Skin of body (tissue), 1 donor: ENCODE measurements at regions not wholly inside any gene's neighbourhood (a gene's known extent, or its start where the extent isn't known, plus 50 kb on each side); places are given as distances from the start of the nearest gene placed in this dataset.
"Not testable (repeated sequence)": the region's sequence is repeated elsewhere in the genome, so short reads cannot be mapped to it uniquely, and the experiment has no call there.

Experiments
- DNase-seq: peaks from one replicate; lab custom pipeline; 2025; lab: John Stamatoyannopoulos, UW

- DNase-seq = not testable (repeated sequence)
Measured at GRCh38 chr9:103611950-103612349, 482.2 kb upstream of the SMC2 start.

GRCh38 chr9:103615994-103616393 is 478.1 kb upstream of the SMC2 start:
- peak; percentile 5 for DNase-seq

GRCh38 chr9:103617046-103617445 is 477.1 kb upstream of the SMC2 start:
- DNase-seq = no peak

- no peak for DNase-seq
Measured at GRCh38 chr9:103625161-103625804, 468.8 kb upstream of the SMC2 start.

GRCh38 chr9:103627731-103628130 is 466.4 kb upstream of the SMC2 start:
- no peak for DNase-seq

- DNase-seq = no peak
Measured at GRCh38 chr9:103649086-103649485, 445.0 kb upstream of the SMC2 start.

- DNase-seq = no peak
Measured at GRCh38 chr9:103658156-103658555, 436.0 kb upstream of the SMC2 start.

GRCh38 chr9:103660830-103661229 is 433.3 kb upstream of the SMC2 start:
- DNase-seq = no peak

- no peak for DNase-seq
Measured at GRCh38 chr9:103661663-103662062, 432.4 kb upstream of the SMC2 start.

- DNase-seq = no peak
Measured at GRCh38 chr9:103669296-103669695, 424.8 kb upstream of the SMC2 start.

- no peak for DNase-seq
Measured at GRCh38 chr9:103674271-103674670, 419.8 kb upstream of the SMC2 start.

GRCh38 chr9:103680581-103680980 is 413.5 kb upstream of the SMC2 start:
- no peak for DNase-seq

GRCh38 chr9:103681435-103681834 is 412.7 kb upstream of the SMC2 start:
- DNase-seq = no peak

- DNase-seq = no peak
Measured at GRCh38 chr9:103700195-103700962, 393.7 kb upstream of the SMC2 start.

GRCh38 chr9:103702572-103702971 is 391.5 kb upstream of the SMC2 start:
- no peak for DNase-seq

GRCh38 chr9:103707181-103707580 is 386.9 kb upstream of the SMC2 start:
- DNase-seq = no peak

- DNase-seq = no peak
Measured at GRCh38 chr9:103709366-103709765, 384.7 kb upstream of the SMC2 start.

- no peak for DNase-seq
Measured at GRCh38 chr9:103713631-103714030, 380.5 kb upstream of the SMC2 start.

GRCh38 chr9:103714992-103715391 is 379.1 kb upstream of the SMC2 start:
- DNase-seq = no peak

GRCh38 chr9:103721056-103721455 is 373.1 kb upstream of the SMC2 start:
- DNase-seq = no peak

- no peak for DNase-seq
Measured at GRCh38 chr9:103730866-103731265, 363.2 kb upstream of the SMC2 start.

- no peak for DNase-seq
Measured at GRCh38 chr9:103731541-103731940, 362.6 kb upstream of the SMC2 start.

GRCh38 chr9:103734471-103734870 is 359.6 kb upstream of the SMC2 start:
- DNase-seq = no peak
